Loucy (cell line): ENCODE measurements at regions not wholly inside any gene's neighbourhood (a gene's known extent, or its start where the extent isn't known, plus 50 kb on each side); places are given as distances from the start of the nearest gene placed in this dataset.

Experiments
- H2AFZ ChIP-seq: fragments of 200-600 bp; sonication (generic); 2 replicates; pipeline ENCODE4 v1.6.0; 2016; ENCODE audit warnings: antibody characterized with exemption, mild to moderate bottlenecking, low read length, moderate library complexity
- H3F3A ChIP-seq: fragments of 200-600 bp; 2 replicates; pipeline ENCODE4 v1.6.0; 2016; ENCODE audit warnings: antibody characterized with exemption, low read depth, mild to moderate bottlenecking
- H3K27me3 ChIP-seq: fragments of 200-600 bp; sonication (generic); 2 replicates; pipeline ENCODE4 v1.6.1; 2014; ENCODE audit warnings: low read length, mild to moderate bottlenecking; ENCODE audit not compliant: insufficient read depth, poor library complexity, severe bottlenecking
- H3K36me3 ChIP-seq: fragments of 200-600 bp; sonication (generic); 2 replicates; pipeline ENCODE4 v1.6.1; 2016; ENCODE audit warnings: low read length; ENCODE audit not compliant: insufficient read depth
- H3K4me1 ChIP-seq: fragments of 200-600 bp; sonication (generic); 2 replicates; pipeline ENCODE4 v1.5.1; 2014; ENCODE audit warnings: low read length, mild to moderate bottlenecking; ENCODE audit not compliant: insufficient read depth, poor library complexity, severe bottlenecking
- H3K4me2 ChIP-seq: fragments of 200-600 bp; sonication (generic); 2 replicates; pipeline ENCODE4 v1.6.0; 2014; ENCODE audit warnings: antibody characterized with exemption, low read length, low read depth, mild to moderate bottlenecking; ENCODE audit not compliant: poor library complexity, severe bottlenecking
- H3K4me3 ChIP-seq: fragments of 200-600 bp; sonication (generic); 2 replicates; pipeline ENCODE4 v1.5.1; 2014; ENCODE audit warnings: low read length, mild to moderate bottlenecking, mixed read lengths; ENCODE audit not compliant: poor library complexity, severe bottlenecking
- H3K79me2 ChIP-seq: fragments of 200-600 bp; sonication (generic); 2 replicates; pipeline ENCODE4 v1.6.1; 2014; ENCODE audit warnings: low read length; ENCODE audit not compliant: insufficient read depth
- H3K9ac ChIP-seq: fragments of 200-600 bp; sonication (generic); 2 replicates; pipeline ENCODE4 v1.6.0; 2014; ENCODE audit warnings: mild to moderate bottlenecking, low read depth, low read length, moderate library complexity; ENCODE audit not compliant: poor library complexity, severe bottlenecking
- H3K9me2 ChIP-seq: fragments of 200-600 bp; sonication (generic); replicated peaks from 2 replicates; pipeline ENCODE4 v1.6.1; 2016; ENCODE audit warnings: low read depth, low read length, mixed read lengths
- H3K9me3 ChIP-seq: fragments of 200-600 bp; sonication (generic); 2 replicates; pipeline ENCODE4 v1.6.1; 2014; ENCODE audit warnings: mild to moderate bottlenecking, antibody characterized with exemption, low read length, low read depth; ENCODE audit not compliant: insufficient read depth
- H4K20me1 ChIP-seq: fragments of 200-600 bp; sonication (generic); 2 replicates; pipeline ENCODE4 v1.6.0; 2014; ENCODE audit warnings: antibody characterized with exemption, low read length, mild to moderate bottlenecking; ENCODE audit not compliant: insufficient read depth, poor library complexity, severe bottlenecking
- CTCF ChIP-seq: fragments of 200-600 bp; sonication (generic); conservative IDR thresholded peaks from 2 replicates; pipeline ENCODE4 v1.5.1; 2014; ENCODE audit warnings: mild to moderate bottlenecking, antibody characterized with exemption, low read length
- EZH2phosphoT487 ChIP-seq: fragments of 200-600 bp; IDR thresholded peaks from 2 replicates; pipeline ENCODE4 v1.6.1; 2018; ENCODE audit warnings: antibody characterized with exemption, mild to moderate bottlenecking, moderate library complexity, borderline replicate concordance

- Histone ChIP-seq H3K9me2 (no peaks in the 10 kb centered on the region), H2AFZ (no peak overlapping the region), H3K27me3 (no peaks in the 10 kb centered on the region), H4K20me1 (no peaks in the 10 kb centered on the region), H3K9ac (no peak overlapping the region), H3F3A (no peaks in the 10 kb centered on the region), H3K9me3 (no peaks in the 10 kb centered on the region), H3K4me1 (no peaks in the 10 kb centered on the region), H3K4me2 (no peak overlapping the region), H3K4me3 (no peak overlapping the region), H3K36me3 (no peaks in the 10 kb centered on the region), H3K79me2 (no peaks in the 10 kb centered on the region)
- no peak for TF ChIP-seq CTCF
- no peak for TF ChIP-seq EZH2phosphoT487
These were observed 971.6 kb upstream of the MIR17HG start for GRCh38 chr13:90375851-90376250.

GRCh38 chr13:90382425-90382824 lies 965.1 kb upstream of the MIR17HG start:
- no peaks in the 10 kb centered on the region for H3K9me2 ChIP-seq
- H2AFZ ChIP-seq: no peak overlapping the region
- H4K20me1 ChIP-seq: no peaks in the 10 kb centered on the region
- no peak for TF ChIP-seq EZH2phosphoT487
- no peak for TF ChIP-seq CTCF
- H3K4me2 ChIP-seq: no peak overlapping the region
- no peaks in the 10 kb centered on the region for H3K27me3 ChIP-seq
- no peaks in the 10 kb centered on the region for H3K36me3 ChIP-seq
- no peaks in the 10 kb centered on the region for H3K4me1 ChIP-seq
- no peaks in the 10 kb centered on the region for H3F3A ChIP-seq
- no peak overlapping the region for H3K9ac ChIP-seq
- no peaks in the 10 kb centered on the region for H3K9me3 ChIP-seq
- H3K79me2 ChIP-seq: no peaks in the 10 kb centered on the region
- no peak overlapping the region for H3K4me3 ChIP-seq

- Histone ChIP-seq H3K4me1 (no peaks in the 10 kb centered on the region), H3K9me3 (no peaks in the 10 kb centered on the region), H3K4me3 (no peak overlapping the region), H3K79me2 (no peaks in the 10 kb centered on the region), H4K20me1 (no peaks in the 10 kb centered on the region), H3K9ac (no peak overlapping the region), H3K9me2 (no peaks in the 10 kb centered on the region), H3K4me2 (no peak overlapping the region), H2AFZ (no peak overlapping the region), H3K27me3 (no peaks in the 10 kb centered on the region), H3F3A (no peaks in the 10 kb centered on the region), H3K36me3 (no peaks in the 10 kb centered on the region)
- TF ChIP-seq EZH2phosphoT487: no peak
- TF ChIP-seq CTCF: no peak
These were observed 961.6 kb upstream of the MIR17HG start for GRCh38 chr13:90385781-90386489.
